GM12872 (cell line): ENCODE measurements at regions not wholly inside any gene's neighbourhood (a gene's known extent, or its start where the extent isn't known, plus 50 kb on each side); places are given as distances from the start of the nearest gene placed in this dataset.

ENCODE experiments used
- TF ChIP-seq, protein P1 (sequence below): IDR thresholded peaks from 3 replicates; pipeline ENCODE4 v1.5.1; 2011; ENCODE audit warnings: low read depth, mild to moderate bottlenecking, low read length, moderate library complexity; ENCODE audit not compliant: insufficient read depth

DNA sequence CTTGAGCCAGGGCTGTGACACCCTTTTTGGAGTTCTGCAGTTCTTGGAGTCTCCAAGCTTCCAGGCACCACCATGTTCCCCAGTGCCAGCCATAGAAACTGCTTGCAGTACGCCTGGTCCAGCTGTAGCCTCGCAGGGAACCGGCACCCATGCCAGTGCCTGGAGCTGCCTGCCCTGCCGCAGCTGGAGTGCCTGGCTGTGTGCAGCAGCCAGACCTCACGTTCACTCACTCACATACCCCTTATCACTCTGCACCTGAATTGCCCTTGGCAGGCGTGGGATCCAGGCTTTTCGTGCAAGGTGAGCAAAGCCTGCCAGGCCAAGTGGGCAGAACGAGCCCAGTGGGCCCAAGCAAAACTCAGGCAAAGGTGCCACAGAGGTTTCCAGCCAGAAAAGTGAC, 77.8 kb upstream of the SHB start:
- TF ChIP-seq, protein P1, sequence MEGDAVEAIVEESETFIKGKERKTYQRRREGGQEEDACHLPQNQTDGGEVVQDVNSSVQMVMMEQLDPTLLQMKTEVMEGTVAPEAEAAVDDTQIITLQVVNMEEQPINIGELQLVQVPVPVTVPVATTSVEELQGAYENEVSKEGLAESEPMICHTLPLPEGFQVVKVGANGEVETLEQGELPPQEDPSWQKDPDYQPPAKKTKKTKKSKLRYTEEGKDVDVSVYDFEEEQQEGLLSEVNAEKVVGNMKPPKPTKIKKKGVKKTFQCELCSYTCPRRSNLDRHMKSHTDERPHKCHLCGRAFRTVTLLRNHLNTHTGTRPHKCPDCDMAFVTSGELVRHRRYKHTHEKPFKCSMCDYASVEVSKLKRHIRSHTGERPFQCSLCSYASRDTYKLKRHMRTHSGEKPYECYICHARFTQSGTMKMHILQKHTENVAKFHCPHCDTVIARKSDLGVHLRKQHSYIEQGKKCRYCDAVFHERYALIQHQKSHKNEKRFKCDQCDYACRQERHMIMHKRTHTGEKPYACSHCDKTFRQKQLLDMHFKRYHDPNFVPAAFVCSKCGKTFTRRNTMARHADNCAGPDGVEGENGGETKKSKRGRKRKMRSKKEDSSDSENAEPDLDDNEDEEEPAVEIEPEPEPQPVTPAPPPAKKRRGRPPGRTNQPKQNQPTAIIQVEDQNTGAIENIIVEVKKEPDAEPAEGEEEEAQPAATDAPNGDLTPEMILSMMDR: no peak

DNA sequence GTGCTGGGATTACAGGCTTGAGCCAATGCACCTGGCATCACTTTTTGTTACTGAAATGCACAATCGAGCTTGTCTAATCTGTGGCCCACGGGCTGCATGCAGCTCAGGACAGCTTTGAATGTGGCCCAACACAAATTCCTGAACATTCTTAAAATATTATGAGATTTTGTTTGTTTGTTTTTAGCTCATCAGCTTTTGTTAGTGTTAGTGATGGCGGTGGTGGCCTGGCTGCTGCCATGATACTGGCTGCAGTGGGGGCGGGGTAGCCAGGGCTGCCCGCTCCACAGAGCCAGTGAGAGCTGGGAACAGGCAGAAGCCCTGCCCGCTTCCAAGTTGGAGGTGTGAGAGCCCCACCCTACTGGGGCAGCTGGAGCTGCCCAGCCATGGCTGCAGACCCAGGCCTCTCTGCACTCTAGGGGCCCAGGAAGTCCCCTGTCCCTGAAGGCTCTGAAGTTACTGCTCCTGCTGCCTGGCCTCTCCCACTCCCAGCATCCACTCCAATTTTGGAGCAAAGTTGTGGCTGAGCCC, 76.6 kb upstream of the SHB start:
- TF ChIP-seq, protein P1: no peak

DNA sequence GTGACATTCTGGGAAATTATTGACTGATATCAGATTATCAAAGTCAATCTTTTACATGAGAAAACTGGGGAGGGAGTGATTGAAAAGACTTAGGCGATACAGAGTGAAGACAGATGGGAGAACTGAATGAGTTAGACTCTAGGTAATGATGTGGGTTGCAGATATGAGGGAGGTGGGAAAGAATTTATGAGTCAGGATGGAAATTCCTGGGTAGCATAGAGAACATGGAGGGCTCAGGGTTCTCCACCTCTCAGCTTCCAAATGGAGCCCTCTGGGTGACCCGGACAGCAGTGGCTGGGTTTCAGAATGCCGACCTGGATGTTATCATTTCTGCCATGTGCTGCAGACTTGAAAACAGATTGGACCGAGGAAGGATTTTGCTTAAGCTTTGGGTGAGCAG, 75.4 kb upstream of the SHB start:
- TF ChIP-seq, protein P1: no peak

DNA sequence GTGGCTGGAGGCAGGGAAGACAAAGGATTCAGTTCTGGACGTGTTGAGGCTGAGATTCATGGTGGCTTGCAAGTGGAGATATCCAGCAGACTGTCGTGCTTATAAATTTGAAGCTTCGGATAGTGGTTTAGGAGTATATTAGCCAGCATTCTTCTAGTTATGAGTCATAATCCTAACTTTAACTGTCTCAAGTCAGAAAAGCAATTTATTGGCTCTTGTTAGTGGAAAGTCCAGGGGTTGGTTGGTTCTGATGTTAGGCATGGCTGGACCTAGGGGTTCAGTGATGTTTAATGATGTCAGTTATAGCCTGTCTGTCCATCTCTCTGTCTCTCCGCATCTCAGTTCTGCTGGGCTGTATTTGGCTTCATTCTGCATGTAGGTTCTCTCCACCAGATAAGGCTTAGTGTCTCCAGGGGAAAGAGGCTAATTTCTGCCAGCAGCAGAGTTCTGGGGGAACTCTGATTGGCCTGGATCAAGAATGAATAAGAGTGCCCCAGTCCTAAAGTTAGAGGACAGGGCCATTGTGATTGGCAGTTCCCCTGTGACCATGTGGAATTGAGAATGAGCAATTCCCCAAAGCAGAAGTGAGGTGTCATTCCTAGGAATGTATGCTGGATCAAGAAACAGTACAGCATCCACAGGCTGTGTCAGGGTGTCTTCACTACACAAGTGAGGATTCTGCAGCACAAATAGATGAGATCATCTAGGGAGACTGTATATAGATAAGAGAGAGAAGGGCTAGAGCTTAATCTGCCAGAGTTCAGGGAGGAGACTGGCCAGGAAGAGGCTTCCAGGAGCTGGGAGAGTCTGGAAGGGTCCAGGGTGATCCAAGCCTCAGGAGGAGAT, 72.9 kb upstream of the SHB start:
- TF ChIP-seq, protein P1: no peak

DNA sequence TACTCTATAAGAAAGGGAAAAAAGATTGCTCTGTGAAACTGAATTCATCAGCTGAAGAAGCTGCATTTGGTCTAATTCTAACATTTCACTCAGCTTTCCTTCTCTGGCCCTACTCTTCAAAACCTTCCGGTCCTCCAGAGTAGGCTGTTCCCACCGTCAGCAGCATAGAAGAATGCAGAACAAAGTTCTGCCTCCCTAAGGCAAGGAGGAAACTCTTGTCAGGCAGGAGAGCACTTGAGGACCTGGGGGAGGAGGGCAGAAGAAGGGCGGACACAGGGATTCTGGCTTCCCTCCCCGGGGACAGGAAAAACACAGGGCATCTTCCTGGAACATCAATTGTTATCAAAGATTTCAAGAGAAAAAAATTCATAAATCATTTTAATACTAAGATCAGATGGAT, 69.2 kb upstream of the SHB start:
- TF ChIP-seq, protein P1: no peak

DNA sequence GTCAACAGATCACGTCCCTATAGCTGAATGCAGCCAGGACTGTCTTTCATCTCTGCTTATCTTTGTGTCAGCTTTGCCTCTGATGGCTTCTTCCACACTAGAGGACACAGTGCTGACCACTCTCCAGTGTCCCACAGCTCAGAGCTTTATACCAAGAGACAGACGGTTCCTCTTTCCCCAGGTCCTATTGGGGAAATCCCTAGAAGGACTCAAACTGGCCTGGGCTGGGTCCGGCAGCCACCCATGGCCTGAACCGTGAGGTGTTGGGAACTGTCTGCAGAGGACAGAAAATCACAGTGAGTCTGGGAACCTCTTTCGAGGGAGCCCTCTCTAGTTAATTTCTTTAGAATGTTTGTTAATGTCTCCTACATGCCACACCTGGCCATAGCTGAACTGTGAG, 68.3 kb upstream of the SHB start:
- TF ChIP-seq, protein P1: no peak

DNA sequence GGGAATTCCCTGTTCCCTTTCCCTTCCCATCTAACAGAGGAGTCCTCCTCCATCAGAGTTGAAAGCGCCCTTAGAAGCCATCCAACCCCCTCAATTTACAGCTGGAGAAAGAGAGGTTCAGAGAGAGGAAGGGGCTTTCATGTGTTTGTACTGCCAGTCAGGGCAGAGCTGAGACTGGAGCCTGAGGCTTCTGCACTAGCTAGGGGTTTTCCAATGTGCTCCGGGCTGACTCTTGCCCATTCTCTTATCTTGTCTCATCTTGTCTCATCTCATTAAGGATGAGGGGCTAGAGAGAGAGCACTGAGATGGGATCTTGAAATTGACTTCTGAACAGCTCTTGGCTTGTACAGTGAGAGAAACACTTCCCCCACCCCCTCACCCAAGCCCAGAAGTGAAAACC, 67.4 kb upstream of the SHB start:
- TF ChIP-seq, protein P1: no peak
